ENCODE measurements at regions not wholly inside any gene's neighbourhood (a gene's known extent, or its start where the extent isn't known, plus 50 kb on each side); places are given as distances from the start of the nearest gene placed in this dataset.
"Not testable (repeated sequence)": the region's sequence is repeated elsewhere in the genome, so short reads cannot be mapped to it uniquely, and the experiment has no call there.

GRCh38 chr4:42205541-42205940, 53.1 kb upstream of the BEND4 start:
- DNase-seq = no peak

DNA sequence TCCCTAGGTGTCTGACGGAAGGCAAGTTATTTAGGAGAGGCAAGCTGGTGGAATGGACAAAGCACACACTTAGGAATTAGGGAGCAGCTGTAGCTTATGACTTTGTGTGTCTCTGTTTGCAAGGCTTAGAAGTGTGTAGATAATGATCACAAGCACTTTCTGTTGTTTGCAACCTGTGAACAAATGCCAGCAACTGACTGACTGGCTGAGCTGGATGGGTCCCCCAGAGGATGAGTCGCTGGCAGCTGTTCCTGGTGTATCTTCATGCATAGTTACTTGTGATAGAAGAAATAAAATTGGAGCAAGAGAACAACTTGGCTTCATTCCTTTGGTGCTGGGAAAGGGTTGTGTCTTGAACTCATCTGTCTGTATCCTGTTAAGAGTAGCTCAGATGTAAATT, 64.2 kb upstream of the BEND4 start:
- no peak for DNase-seq

- no peak for DNase-seq
Measured at GRCh38 chr4:42225286-42225685, 72.8 kb upstream of the BEND4 start.

DNA sequence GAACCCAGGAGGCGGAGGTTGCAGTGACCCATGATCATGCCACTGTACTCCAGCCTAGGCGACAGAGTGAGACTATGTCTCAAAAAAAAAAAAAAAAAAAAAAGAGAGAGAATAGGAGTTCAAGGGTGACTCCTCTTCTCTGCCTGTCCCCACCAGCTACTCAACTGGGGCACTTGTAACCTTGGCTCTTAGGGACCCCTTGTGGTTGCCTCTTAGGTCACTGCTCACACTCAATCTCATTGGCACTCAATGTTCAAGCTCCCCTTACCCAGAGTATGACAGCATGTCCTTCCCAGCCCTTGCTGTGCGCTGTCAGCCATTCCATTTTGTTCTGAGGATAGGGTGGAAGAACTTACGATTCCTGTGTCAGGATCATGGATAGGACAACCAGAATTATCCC, 82.4 kb upstream of the BEND4 start:
- no peak for DNase-seq

DNA sequence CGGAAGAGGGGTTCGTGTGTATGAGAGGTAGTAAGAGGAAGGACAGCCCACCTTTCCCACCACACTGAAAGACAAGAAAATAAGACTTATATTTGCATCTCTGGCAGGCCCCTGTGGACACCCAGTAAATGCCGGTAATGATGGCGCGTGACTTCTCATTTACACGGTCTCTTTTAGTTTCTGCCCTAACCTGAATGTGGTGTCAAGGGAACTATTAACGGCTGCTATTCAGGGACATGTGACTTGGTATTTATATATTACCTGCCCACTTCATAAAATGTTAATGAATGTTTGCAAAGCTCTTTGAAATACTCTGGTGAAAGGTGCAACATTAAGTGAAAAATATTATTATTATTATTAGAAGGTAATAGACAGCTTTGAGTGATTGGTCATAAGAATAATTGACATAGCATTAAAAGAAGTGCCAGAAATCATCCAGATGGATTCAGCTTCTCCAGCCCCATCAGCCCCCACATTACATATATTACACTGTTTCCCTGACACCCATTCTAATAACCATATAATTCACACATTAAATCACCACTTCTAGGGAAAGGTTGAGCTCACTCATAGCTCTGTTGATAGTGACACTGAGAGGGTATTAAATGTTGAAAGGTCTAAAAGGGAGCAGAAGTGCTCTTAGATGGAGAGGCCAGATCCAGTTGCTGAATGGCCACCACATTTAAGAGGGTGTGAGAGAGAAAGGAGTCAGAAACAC, 83.0 kb upstream of the BEND4 start:
- DNase-seq = no peak

- DNase-seq = no peak
Measured at GRCh38 chr4:42237010-42237409, 84.6 kb upstream of the BEND4 start.

GRCh38 chr4:42237451-42237850, 85.0 kb upstream of the BEND4 start:
- DNase-seq = no peak

DNA sequence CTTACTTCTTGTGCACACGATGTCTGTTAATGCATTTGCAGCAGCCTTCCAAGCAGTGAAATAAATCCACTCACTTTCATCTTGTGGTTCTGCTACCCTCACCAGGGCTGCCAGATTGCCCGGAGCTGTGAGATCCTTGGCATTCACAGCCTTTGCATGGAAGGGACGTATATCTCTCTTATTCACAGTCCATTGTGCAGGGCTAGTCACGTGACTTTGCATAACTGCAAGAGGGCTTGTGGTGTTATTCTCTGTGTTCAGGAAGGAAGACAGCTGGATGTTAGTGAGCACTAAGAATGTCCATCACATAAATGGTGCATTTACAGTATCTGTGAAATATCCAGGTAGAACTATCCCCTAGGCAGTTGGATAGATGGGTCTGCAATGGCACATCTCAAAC, 96.5 kb upstream of the BEND4 start:
- DNase-seq = no peak

DNA sequence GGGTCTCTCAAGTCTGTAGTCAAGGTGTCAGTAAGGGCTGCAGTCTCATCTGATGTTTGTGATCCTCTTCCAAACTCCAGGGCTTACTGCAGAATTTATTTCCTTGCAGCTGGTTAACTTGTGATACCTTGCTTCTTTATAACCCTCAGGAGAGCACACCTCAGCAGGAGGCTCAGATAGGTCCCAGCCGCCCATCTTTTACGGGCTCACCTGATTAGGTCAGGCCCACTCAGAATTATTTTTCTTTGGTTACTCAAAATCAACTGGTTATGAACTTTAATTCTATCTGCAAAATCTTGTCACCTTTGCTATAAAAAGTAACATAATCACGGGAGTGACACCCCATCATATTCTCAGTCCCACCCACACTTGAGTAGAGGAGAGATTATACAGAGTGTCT, 99.9 kb upstream of the BEND4 start:
- no peak for DNase-seq

DNA sequence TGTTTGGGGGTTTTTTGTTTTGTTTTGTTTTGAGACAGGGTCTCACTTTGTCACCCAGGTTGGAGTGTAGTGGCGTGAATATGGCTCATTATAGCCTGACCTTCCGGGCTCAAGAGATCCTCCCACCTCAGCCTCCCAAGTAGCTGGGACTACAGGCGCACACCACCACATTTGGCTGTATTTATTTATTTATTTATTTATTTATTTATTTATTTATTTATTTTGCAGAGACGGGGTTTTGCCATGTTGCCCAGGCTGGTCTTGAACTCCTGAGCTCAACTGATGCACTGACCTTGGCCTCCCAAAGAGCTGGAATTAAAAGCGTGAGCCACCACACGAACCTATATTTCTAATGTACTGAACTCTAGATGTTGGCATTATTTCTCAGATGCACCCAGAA, 105.2 kb upstream of the BEND4 start:
- DNase-seq = not testable (repeated sequence)

DNA sequence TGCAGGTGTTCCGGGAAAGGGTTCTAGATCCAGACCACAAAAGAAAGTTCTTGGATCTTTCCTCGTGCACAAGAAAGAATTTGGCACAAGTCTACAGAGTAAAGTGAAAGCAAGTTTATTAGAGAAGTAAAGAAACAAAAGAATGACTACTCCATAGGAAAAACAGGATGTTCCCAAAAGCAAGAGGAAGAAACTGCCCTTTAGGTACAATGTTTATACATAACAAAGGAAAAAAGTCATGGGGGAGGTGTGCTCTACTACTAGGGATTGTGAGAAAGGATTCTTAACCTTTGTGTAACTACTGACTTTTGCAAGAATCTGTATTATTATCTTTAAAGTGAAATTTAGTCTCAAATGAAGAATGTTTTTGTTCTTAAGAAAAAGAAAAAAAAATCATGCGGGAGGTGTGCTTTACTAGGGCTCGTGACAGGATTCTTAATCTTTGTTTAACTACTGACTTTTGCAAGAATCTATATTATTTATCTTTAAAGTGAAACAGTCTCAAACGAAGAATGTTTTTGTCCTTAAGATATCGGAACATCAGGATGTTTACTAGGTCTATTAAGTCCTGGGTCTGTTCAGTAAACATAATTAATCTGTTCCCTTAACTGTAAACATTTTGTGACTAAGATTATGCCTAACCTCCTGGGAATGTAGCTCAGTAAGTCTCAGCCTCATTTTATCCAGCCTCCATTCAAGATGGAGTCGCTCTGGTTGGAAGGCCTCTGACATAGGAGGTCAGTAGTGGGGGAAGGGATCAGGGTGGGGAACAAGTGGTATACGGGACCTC, 110.4 kb upstream of the BEND4 start:
- no peak for DNase-seq

- no peak for DNase-seq
Measured at GRCh38 chr4:42265782-42266602, 113.5 kb upstream of the BEND4 start.

DNA sequence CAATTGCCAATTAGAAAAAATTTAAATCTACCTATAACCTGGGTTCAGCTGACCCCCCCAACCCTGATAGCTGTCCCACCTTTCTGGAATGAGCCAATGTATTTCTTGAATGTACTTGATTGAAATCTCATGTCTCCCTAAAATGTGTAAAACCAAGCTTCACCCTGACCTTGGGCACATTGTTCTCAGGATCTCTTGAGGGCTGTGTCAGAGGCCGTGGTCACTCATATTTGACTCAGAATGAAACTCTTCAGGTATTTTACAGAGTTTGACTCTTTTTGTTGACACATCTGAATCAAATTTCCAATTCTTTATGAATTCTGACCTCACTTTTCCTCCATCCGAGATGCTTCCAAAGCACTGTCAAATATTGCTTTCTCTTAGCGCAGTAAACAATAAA, 115.3 kb upstream of the BEND4 start:
- DNase-seq = no peak

DNA sequence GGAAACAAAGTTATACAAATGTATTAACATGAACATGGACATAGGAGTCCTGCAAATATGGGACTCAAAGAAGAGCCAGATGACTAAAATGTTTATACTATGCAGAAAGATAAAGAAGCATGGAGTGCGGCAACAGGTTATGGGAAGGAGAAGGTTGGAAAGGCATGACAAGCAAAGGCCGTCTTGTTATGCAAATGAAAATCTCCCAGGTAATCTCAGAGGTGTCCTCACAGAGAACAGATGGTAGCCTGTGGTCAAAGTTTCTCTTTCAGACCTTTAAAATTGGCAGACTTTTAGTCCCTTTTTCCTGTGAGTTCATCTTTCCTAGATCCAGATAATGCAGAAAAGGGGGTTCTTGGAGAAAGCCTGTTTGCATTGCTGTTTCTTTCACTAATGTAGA, 116.4 kb upstream of the BEND4 start:
- no peak for DNase-seq

DNA sequence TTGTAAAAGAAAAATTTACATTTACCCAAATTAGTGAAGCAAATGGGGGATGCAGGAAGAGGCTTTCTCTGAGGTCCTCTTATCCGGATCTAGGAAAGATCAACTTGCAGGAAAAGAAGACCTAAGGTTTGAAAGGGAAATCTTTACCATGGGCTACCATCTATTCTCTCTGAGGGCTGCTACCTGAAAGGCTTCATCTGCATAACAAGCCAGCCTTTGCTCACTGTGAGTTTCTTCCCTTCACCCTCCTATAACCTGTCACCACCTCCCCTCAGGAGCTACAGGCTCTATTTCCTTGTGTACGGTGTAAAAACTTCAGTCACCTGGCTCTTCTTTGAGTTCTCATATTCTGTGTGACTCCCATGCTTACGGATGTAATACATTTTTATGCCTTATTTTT, 118.6 kb upstream of the BEND4 start:
- no peak for DNase-seq

GRCh38 chr4:42277291-42277690, 120.0 kb upstream of the SHISA3 start:
- no peak for DNase-seq

DNA sequence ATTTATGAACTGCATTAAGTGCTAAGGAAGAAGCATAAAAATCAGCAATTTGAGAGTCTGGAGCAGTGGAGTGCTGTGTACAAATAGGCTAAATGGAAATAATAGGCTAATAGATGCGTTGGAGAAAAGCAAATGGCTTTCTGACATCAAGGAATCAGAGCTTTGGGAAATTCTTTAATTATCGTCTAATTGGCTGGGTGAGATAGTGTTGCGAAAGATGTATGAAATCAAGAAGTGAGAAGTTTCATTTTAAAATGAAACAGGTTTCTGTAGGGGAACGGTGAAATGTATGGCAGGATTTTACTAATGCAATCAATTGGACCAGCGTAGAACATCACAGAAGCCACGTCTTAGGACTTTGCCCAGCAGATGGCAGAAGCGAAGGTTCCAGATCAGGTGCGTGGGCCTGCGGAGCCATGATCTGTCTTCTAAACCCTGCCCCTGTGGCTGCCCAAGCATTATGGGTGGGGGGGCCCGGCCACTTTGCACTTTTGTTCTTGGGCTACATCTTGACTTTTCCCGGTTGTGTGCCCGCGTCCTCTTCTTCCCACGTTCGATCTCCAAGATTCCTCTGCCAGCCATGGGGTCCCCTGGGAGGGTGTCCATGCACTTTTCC, 118.5 kb upstream of the SHISA3 start:
- DNase-seq = no peak

DNA sequence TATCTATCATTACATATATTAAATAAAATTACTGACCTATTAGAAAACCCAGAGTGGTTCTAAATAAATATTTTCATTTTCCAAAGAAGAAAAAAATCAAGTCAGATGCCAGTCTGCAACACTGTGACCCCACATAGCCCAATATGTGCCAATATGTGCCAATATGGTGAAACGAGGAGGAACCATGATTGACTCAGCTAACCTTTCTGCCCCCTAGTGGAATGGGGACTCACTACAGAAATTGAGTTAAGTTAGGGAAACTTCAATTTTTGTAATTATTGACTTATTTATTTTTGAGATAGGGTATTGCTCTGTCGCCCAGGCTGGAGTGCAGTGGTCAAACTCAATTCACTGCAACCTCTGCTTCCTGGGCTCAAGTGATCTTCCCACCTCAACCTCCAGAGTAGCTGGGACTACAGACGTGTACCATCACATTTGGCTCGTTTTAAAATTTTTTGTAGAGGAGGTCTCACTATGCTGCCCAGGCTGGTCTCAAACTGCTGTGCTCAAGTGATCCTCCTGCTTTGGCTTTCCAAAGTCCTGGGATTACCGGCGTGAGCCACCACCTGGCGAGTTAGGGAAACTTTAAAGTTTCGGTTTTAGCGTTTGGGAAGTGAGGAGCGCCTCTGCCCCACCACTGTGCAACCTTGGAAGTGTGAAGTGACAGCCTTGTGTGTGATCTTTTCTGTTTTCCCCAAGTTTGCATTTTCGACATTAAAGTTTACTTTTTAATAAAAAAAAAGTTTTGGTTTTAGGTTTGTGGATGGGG, 116.8 kb upstream of the SHISA3 start:
- DNase-seq = peak; percentile 17

DNA sequence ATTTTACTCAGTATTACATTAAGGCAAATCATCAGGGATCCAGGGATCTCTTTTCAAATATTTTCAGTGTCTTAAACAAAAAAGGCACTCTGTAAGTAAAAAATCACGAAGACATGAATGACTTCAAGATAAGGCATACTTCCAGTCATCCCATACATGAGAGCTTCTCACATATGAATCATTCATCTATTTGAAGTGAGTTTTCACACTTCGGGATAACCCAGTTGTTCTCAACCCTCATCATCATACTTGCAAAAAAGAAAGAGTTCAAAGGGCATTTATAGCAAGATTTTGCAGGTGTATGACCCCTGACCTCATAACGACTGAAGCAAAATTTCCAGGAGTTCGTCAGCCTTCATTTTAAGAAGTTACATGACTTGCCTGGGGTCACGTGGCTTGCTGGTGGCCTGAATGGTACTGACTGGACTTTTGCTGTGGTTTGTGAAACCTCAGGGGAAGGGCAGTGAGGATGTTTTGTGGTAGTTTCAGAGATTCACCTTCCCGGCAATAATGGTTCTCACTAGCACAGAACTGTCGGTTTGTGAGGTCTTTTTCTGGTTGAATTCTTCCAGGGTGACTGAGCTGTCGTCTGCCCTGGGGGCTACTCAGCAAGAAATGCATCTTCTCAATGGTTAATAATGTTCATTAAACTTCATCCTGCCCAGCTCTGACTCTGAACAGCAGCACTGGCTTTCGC, 115.8 kb upstream of the SHISA3 start:
- no peak for DNase-seq

GRCh38 chr4:42282081-42282901, 115.0 kb upstream of the SHISA3 start:
- DNase-seq = peak; percentile 38

- DNase-seq = no peak
Measured at GRCh38 chr4:42284030-42284429, 113.3 kb upstream of the SHISA3 start.
